Neural cell (in vitro differentiated cells): ENCODE measurements at regions not wholly inside any gene's neighbourhood (a gene's known extent, or its start where the extent isn't known, plus 50 kb on each side); places are given as distances from the start of the nearest gene placed in this dataset.

Experiments
- H2AFZ ChIP-seq: fragments of 200-600, 300-800 bp; sonication (generic), shearing (Covaris generic); 2 replicates; pipeline ENCODE4 v1.6.0; 2014; ENCODE audit warnings: low read depth, mild to moderate bottlenecking, antibody characterized with exemption, low read length, moderate library complexity
- H3F3A ChIP-seq: fragments of 200-600 bp; shearing (Covaris generic); 2 replicates; pipeline ENCODE4 v1.6.1; 2016; ENCODE audit warnings: mild to moderate bottlenecking, moderate library complexity, mixed read lengths, antibody characterized with exemption, low read length; ENCODE audit not compliant: insufficient read depth, poor library complexity, severe bottlenecking
- H3K27ac ChIP-seq: fragments of 200-600, 300-800 bp; sonication (generic), shearing (Covaris generic); 2 replicates; pipeline ENCODE4 v1.5.1; 2014; ENCODE audit warnings: mild to moderate bottlenecking, low read length, moderate library complexity
- H3K27me3 ChIP-seq: fragments of 300-800, 200-600 bp; sonication (generic), shearing (Covaris generic); 2 replicates; pipeline ENCODE4 v1.6.0; 2014; ENCODE audit warnings: mild to moderate bottlenecking, low read depth, low read length, moderate library complexity; ENCODE audit not compliant: insufficient read depth
- H3K36me3 ChIP-seq: fragments of 300-800, 200-600 bp; sonication (generic), shearing (Covaris generic); 2 replicates; pipeline ENCODE4 v1.5.1; 2014; ENCODE audit warnings: mild to moderate bottlenecking, antibody characterized with exemption, low read length, moderate library complexity; ENCODE audit not compliant: insufficient read depth
- H3K4me2 ChIP-seq: fragments of 300-800, 200-600 bp; sonication (generic), shearing (Covaris generic); 2 replicates; pipeline ENCODE4 v1.6.0; 2014; ENCODE audit warnings: mild to moderate bottlenecking, low read length
- H3K4me3 ChIP-seq: fragments of 300-800, 200-600 bp; sonication (generic), shearing (Covaris generic); 2 replicates; pipeline ENCODE4 v1.5.1; 2014; ENCODE audit warnings: mild to moderate bottlenecking, low read length, moderate library complexity
- H3K79me2 ChIP-seq: fragments of 200-600 bp; shearing (Covaris generic); replicated peaks from 2 replicates; pipeline ENCODE4 v1.6.0; 2014; ENCODE audit warnings: mild to moderate bottlenecking, low read length, moderate library complexity; ENCODE audit not compliant: insufficient read depth
- H3K9ac ChIP-seq: fragments of 300-800, 200-600 bp; sonication (generic), shearing (Covaris generic); 2 replicates; pipeline ENCODE4 v1.6.1; 2016; ENCODE audit warnings: mild to moderate bottlenecking, low read length, mixed read lengths
- H3K9me2 ChIP-seq: fragments of 200-600 bp; shearing (Covaris generic); 2 replicates; pipeline ENCODE4 v1.6.1; 2016; ENCODE audit warnings: mild to moderate bottlenecking, low read length, mixed read lengths; ENCODE audit not compliant: insufficient read depth
- H3K9me3 ChIP-seq: fragments of 200-600, 300-800 bp; sonication (generic), shearing (Covaris generic); 2 replicates; pipeline ENCODE4 v1.6.1; 2016; ENCODE audit warnings: mild to moderate bottlenecking, mixed run types, low read length, moderate library complexity, mixed read lengths
- H4K20me1 ChIP-seq: fragments of 200-600 bp; shearing (Covaris generic); 2 replicates; pipeline ENCODE4 v1.6.1; 2016; ENCODE audit warnings: mild to moderate bottlenecking, mixed run types; ENCODE audit not compliant: insufficient read depth
- EP300 ChIP-seq: fragments of 450-650 bp; conservative IDR thresholded peaks from 2 replicates; pipeline ENCODE4 v1.6.1; 2014; ENCODE audit warnings: antibody characterized with exemption, mild to moderate bottlenecking, moderate library complexity; ENCODE audit not compliant: poor library complexity, severe bottlenecking
- EZH2 ChIP-seq: fragments of 200-600, 300-800 bp; shearing (Covaris generic), sonication (generic); IDR thresholded peaks from 2 replicates; pipeline ENCODE4 v1.6.1; 2014; ENCODE audit warnings: antibody characterized with exemption, low read length, borderline replicate concordance, mild to moderate bottlenecking; ENCODE audit not compliant: insufficient read depth, poor library complexity, severe bottlenecking
- MXI1 ChIP-seq: fragments of 450-650 bp; conservative IDR thresholded peaks from 2 replicates; pipeline ENCODE4 v1.6.1; 2014; ENCODE audit warnings: antibody characterized with exemption, mild to moderate bottlenecking; ENCODE audit not compliant: poor library complexity, severe bottlenecking
- RAD21 ChIP-seq: fragments of 450-650 bp; conservative IDR thresholded peaks from 2 replicates; pipeline ENCODE4 v1.6.1; 2014; ENCODE audit warnings: antibody characterized with exemption, mild to moderate bottlenecking, moderate library complexity
- SMC3 ChIP-seq: fragments of 450-650 bp; conservative IDR thresholded peaks from 2 replicates; pipeline ENCODE4 v1.6.1; 2014; ENCODE audit warnings: antibody characterized with exemption, mild to moderate bottlenecking, moderate library complexity; ENCODE audit not compliant: poor library complexity
- TF ChIP-seq, protein P1 (sequence below): IDR thresholded peaks from 2 replicates; pipeline ENCODE4 v1.6.1; 2012; ENCODE audit warnings: borderline replicate concordance
- TF ChIP-seq, protein P2 (sequence below): fragments of 450-650 bp; IDR thresholded peaks from 2 replicates; pipeline ENCODE4 v1.5.1; 2014; ENCODE audit warnings: antibody characterized with exemption, mild to moderate bottlenecking, moderate library complexity; ENCODE audit not compliant: poor library complexity, severe bottlenecking

DNA sequence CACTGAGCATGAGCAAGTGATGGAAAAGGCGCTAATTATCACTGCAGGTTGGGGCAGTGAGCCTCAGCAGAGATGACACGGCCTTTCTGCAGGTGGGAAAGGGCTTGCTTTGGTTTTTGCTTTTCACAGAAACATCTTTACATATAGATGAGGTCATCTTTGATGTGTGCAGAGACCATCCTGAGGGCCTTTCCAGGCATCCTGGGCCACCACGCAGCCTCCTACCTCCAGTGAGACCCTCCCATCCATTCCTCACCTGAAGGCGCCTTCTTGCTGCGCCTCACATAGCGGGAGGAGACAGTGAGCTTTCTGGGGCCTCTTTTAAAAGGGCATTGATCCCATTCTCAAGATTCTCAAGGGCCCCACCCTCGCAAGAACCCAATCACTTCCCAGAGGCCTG, 235.3 kb upstream of the RAB6C start:
- no peak overlapping the region for H3K9ac ChIP-seq
- no peak overlapping the region for H2AFZ ChIP-seq
- H3K27me3 ChIP-seq = no peaks in the 10 kb centered on the region
- H3K9me3 ChIP-seq = no peaks in the 10 kb centered on the region
- no peaks in the 10 kb centered on the region for H3F3A ChIP-seq
- H3K36me3 ChIP-seq = no peaks in the 10 kb centered on the region
- no peak overlapping the region for H3K4me2 ChIP-seq
- no peaks in the 10 kb centered on the region for H4K20me1 ChIP-seq
- H3K79me2 ChIP-seq = no peaks in the 10 kb centered on the region
- no peak overlapping the region for H3K27ac ChIP-seq
- no peak overlapping the region for H3K4me3 ChIP-seq
- TF ChIP-seq, protein P1, sequence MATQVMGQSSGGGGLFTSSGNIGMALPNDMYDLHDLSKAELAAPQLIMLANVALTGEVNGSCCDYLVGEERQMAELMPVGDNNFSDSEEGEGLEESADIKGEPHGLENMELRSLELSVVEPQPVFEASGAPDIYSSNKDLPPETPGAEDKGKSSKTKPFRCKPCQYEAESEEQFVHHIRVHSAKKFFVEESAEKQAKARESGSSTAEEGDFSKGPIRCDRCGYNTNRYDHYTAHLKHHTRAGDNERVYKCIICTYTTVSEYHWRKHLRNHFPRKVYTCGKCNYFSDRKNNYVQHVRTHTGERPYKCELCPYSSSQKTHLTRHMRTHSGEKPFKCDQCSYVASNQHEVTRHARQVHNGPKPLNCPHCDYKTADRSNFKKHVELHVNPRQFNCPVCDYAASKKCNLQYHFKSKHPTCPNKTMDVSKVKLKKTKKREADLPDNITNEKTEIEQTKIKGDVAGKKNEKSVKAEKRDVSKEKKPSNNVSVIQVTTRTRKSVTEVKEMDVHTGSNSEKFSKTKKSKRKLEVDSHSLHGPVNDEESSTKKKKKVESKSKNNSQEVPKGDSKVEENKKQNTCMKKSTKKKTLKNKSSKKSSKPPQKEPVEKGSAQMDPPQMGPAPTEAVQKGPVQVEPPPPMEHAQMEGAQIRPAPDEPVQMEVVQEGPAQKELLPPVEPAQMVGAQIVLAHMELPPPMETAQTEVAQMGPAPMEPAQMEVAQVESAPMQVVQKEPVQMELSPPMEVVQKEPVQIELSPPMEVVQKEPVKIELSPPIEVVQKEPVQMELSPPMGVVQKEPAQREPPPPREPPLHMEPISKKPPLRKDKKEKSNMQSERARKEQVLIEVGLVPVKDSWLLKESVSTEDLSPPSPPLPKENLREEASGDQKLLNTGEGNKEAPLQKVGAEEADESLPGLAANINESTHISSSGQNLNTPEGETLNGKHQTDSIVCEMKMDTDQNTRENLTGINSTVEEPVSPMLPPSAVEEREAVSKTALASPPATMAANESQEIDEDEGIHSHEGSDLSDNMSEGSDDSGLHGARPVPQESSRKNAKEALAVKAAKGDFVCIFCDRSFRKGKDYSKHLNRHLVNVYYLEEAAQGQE = no peak
- no peaks in the 10 kb centered on the region for H3K9me2 ChIP-seq

DNA sequence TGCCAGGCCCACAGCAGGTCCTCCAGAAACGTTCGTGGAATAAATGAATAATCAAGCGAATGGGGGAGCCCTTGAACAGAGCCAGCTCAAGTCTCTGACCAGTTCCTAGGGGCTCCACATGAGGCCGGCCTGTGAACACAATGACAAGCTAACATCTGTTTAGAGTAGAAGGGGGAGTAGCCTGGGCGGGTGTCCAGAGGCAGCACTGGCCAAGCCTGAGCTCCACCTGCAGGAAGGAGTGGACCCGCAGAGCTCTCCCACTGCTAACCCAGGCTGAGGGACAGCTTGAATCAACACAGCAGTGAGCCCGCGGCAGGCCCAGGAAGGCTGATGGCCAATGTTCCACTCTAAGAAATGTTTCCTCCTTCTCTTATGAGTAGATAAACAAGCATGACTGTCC, 234.8 kb upstream of the RAB6C start:
- Histone ChIP-seq H4K20me1 (no peaks in the 10 kb centered on the region), H3K27me3 (no peaks in the 10 kb centered on the region), H3K9me2 (no peaks in the 10 kb centered on the region), H3K79me2 (no peaks in the 10 kb centered on the region), H3K9ac (no peak overlapping the region), H2AFZ (no peak overlapping the region), H3F3A (no peaks in the 10 kb centered on the region), H3K9me3 (no peaks in the 10 kb centered on the region), H3K4me3 (no peak overlapping the region), H3K27ac (no peak overlapping the region), H3K36me3 (no peaks in the 10 kb centered on the region), H3K4me2 (no peak overlapping the region)
- no peak for TF ChIP-seq MXI1
- TF ChIP-seq, protein P2, sequence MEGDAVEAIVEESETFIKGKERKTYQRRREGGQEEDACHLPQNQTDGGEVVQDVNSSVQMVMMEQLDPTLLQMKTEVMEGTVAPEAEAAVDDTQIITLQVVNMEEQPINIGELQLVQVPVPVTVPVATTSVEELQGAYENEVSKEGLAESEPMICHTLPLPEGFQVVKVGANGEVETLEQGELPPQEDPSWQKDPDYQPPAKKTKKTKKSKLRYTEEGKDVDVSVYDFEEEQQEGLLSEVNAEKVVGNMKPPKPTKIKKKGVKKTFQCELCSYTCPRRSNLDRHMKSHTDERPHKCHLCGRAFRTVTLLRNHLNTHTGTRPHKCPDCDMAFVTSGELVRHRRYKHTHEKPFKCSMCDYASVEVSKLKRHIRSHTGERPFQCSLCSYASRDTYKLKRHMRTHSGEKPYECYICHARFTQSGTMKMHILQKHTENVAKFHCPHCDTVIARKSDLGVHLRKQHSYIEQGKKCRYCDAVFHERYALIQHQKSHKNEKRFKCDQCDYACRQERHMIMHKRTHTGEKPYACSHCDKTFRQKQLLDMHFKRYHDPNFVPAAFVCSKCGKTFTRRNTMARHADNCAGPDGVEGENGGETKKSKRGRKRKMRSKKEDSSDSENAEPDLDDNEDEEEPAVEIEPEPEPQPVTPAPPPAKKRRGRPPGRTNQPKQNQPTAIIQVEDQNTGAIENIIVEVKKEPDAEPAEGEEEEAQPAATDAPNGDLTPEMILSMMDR = no peak

DNA sequence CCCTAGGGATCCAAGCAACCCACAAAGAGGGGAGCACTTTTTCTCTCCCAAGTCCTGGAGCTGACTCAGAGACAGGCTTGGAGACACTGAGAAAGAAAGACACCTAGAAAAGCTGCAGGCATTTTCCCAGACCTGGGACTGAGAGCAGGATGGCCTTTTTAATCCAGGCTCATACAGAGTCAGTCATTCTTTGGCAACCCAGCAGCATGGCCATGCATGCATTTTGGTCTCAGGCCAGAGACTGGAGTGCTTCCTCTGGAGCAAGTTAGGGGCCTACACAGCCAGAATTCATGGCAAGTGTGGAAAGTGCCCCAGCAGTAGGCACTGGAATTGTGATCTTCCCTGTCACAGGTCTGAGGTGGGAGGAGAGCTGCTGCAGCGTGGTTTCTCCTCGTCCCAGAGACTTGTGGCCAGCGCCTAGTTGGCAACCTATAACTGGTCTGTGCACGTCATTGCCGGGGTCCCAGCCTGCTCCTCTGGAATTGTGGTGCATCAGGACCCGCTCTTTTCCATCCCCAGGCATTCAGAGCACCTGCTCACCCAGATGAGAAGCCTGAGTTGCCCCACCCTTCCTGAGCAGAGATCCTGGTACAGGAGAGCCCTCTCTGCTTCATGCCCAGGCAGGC, 231.9 kb upstream of the RAB6C start:
- H3K9me2 ChIP-seq = no peaks in the 10 kb centered on the region
- H3K36me3 ChIP-seq = no peaks in the 10 kb centered on the region
- H3F3A ChIP-seq = no peaks in the 10 kb centered on the region
- no peak overlapping the region for H3K9ac ChIP-seq
- no peak overlapping the region for H3K4me2 ChIP-seq
- H4K20me1 ChIP-seq = no peaks in the 10 kb centered on the region
- no peaks in the 10 kb centered on the region for H3K79me2 ChIP-seq
- no peak overlapping the region for H3K27ac ChIP-seq
- no peak for TF ChIP-seq SMC3
- TF ChIP-seq, protein P2 = no peak
- TF ChIP-seq MXI1 = no peak
- no peak for TF ChIP-seq EZH2
- no peak for TF ChIP-seq RAD21
- TF ChIP-seq, protein P1 = no peak
- TF ChIP-seq EP300 = no peak
- no peaks in the 10 kb centered on the region for H3K9me3 ChIP-seq
- no peaks in the 10 kb centered on the region for H3K27me3 ChIP-seq
- H2AFZ ChIP-seq = no peak overlapping the region
- H3K4me3 ChIP-seq = no peak overlapping the region
